Activated T-helper 1 cell treated with anti-CD3 and anti-CD28 coated beads, Interleukin-12 subunit alpha, Interleukin-12 subunit beta, Interleukin-2, Interleukin-4 antibody, amounts not matched to agents 30 ng/mL and 10 ng/mL and 1 ng/mL, durations not matched to agents 14 hours and 24 hours and 36 hours (primary cell): ENCODE measurements at regions not wholly inside any gene's neighbourhood (a gene's known extent, or its start where the extent isn't known, plus 50 kb on each side); places are given as distances from the start of the nearest gene placed in this dataset.

Source experiments
- DNase-seq: peaks from one replicate; pipeline ENCODE4 v3.0.0; 2021; ENCODE audit warnings: low spot score
- H3K27ac Mint-ChIP-seq: one replicate; pipeline ENCODE4 v1.8.0; 2021; ENCODE audit warnings: mild to moderate bottlenecking, mixed read lengths
- H3K27me3 Mint-ChIP-seq: one replicate; pipeline ENCODE4 v1.8.0; 2022; ENCODE audit warnings: mild to moderate bottlenecking, moderate library complexity, mixed read lengths; ENCODE audit not compliant: insufficient read depth
- H3K36me3 Mint-ChIP-seq: one replicate; pipeline ENCODE4 v1.8.0; 2021; ENCODE audit warnings: low read depth, mixed read lengths
- H3K4me1 Mint-ChIP-seq: one replicate; pipeline ENCODE4 v1.8.0; 2021; ENCODE audit warnings: low read depth, mixed read lengths
- H3K4me3 Mint-ChIP-seq: one replicate; pipeline ENCODE4 v1.8.0; 2021; ENCODE audit warnings: mild to moderate bottlenecking, moderate library complexity, mixed read lengths
- H3K9me3 Mint-ChIP-seq: one replicate; pipeline ENCODE4 v1.8.0; 2021; ENCODE audit warnings: mixed read lengths
- intact Hi-C: fragments of 100-400 bp; cut with micrococcal nuclease; formaldehyde crosslinking; loops from one replicate; pipeline ENCODE4 v1.15.1; 2024

DNA sequence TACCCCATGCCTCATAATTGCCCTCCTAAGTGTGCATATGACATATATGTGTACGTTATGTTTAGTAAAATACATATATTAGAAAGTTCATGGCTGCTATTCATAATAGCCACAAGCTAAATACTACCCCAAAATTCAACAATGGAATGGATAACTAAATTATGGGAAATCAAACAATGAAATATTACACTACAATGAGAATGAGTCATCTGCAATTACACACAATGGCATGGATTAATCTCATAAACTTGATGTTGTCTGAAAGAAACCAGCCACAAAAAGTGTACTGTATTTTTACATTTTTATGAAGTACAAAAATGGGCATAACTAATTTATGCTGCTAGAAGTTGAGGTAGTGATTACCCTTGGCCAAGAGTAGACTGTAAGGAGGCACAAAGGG is 477.0 kb downstream of the HAO1 start:
- Mint-ChIP-seq H3K4me1 (no peaks in the 10 kb centered on the region), H3K27ac (no peak overlapping the region), H3K27me3 (no peaks in the 10 kb centered on the region), H3K4me3 (no peak overlapping the region), H3K36me3 (no peaks in the 10 kb centered on the region), H3K9me3 (no peaks in the 10 kb centered on the region)
- no peak for DNase-seq
- intact Hi-C loops: no loop called here

- no peaks in the 10 kb centered on the region for H3K4me1 Mint-ChIP-seq
- H3K4me3 Mint-ChIP-seq: no peak overlapping the region
- H3K36me3 Mint-ChIP-seq: no peaks in the 10 kb centered on the region
- H3K27me3 Mint-ChIP-seq: no peaks in the 10 kb centered on the region
- intact Hi-C loops: no loop called here
- no peak overlapping the region for H3K27ac Mint-ChIP-seq
- no peaks in the 10 kb centered on the region for H3K9me3 Mint-ChIP-seq
- DNase-seq: no peak
Observed at GRCh38 chr20:7470912-7471311, 469.3 kb downstream of the HAO1 start.

GRCh38 chr20:7490288-7490687 is 450.0 kb downstream of the HAO1 start:
- intact Hi-C loops: no loop called here
- H3K4me3 Mint-ChIP-seq: no peak overlapping the region
- H3K27me3 Mint-ChIP-seq: no peaks in the 10 kb centered on the region
- H3K27ac Mint-ChIP-seq: no peak overlapping the region
- no peaks in the 10 kb centered on the region for H3K36me3 Mint-ChIP-seq
- no peaks in the 10 kb centered on the region for H3K4me1 Mint-ChIP-seq
- no peak for DNase-seq
- peaks cover 9% of the 10 kb centered on the region for H3K9me3 Mint-ChIP-seq

DNA sequence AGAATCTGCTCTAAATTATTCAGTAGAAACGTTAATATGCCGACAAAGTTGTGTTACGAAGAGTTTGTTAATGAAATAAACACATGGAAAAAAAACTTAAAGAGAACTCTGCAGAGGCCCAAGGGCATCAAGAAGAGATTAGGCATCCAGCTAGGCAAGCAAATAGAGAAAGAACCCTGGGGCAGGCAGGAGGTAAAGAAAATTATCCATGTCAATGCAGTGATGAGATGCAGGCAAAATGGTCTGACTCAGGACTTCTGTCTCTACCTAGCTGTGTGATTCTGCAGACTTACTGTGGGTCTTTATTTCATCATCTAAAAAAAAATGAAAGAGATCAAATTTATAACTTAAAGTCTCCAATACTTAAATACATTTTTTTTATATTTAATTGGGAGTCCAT is 448.0 kb downstream of the HAO1 start:
- Mint-ChIP-seq H3K9me3 (peaks cover 9% of the 10 kb centered on the region), H3K27me3 (no peaks in the 10 kb centered on the region), H3K27ac (no peak overlapping the region), H3K36me3 (no peaks in the 10 kb centered on the region), H3K4me3 (no peak overlapping the region), H3K4me1 (no peaks in the 10 kb centered on the region)
- intact Hi-C loops: no loop called here
- no peak for DNase-seq

- peaks cover 9% of the 10 kb centered on the region for H3K9me3 Mint-ChIP-seq
- intact Hi-C loops: no loop called here
- H3K4me1 Mint-ChIP-seq: no peaks in the 10 kb centered on the region
- no peaks in the 10 kb centered on the region for H3K36me3 Mint-ChIP-seq
- no peak for DNase-seq
- H3K27ac Mint-ChIP-seq: no peak overlapping the region
- H3K27me3 Mint-ChIP-seq: no peaks in the 10 kb centered on the region
- H3K4me3 Mint-ChIP-seq: no peak overlapping the region
Observed at GRCh38 chr20:7493311-7493710, 446.9 kb downstream of the HAO1 start.

DNA sequence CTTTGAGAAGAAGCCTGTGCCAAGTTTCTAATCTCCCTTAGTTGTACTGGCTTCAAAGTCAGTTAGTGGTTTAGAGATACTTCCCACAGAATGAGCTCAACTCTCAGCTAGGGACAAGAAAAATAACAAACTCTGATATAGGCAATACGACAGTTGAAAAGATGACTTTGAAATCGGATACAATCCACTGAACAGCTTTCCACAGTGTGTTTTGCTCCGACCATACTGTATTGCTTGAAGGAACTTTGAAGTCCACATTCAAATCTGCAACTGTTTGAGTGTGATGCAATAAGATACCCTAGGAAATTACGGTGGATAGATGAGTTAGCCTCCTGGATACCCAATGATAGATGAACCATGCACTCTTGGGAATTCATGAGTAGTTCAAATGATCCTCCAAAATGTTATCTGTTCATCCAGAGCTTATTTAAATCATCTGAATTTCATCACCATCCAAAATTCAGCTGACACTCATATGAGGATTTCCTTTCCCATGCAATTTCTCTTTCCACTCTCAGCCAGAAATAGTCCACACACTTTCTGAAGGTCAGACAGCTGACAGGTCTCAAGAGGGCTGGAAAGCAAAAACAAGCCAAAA is 443.8 kb downstream of the HAO1 start:
- Mint-ChIP-seq H3K27me3 (no peaks in the 10 kb centered on the region), H3K9me3 (peaks cover 5% of the 10 kb centered on the region), H3K4me1 (no peaks in the 10 kb centered on the region), H3K27ac (no peak overlapping the region), H3K36me3 (no peaks in the 10 kb centered on the region), H3K4me3 (no peak overlapping the region)
- no peak for DNase-seq
- intact Hi-C loops: no loop called here

- no peak for DNase-seq
- intact Hi-C loops: no loop called here
- no peaks in the 10 kb centered on the region for H3K27me3 Mint-ChIP-seq
- H3K27ac Mint-ChIP-seq: no peak overlapping the region
- peaks cover 5% of the 10 kb centered on the region for H3K9me3 Mint-ChIP-seq
- H3K4me1 Mint-ChIP-seq: no peaks in the 10 kb centered on the region
- H3K4me3 Mint-ChIP-seq: no peak overlapping the region
- H3K36me3 Mint-ChIP-seq: no peaks in the 10 kb centered on the region
Observed at GRCh38 chr20:7497985-7498384, 442.3 kb downstream of the HAO1 start.

DNA sequence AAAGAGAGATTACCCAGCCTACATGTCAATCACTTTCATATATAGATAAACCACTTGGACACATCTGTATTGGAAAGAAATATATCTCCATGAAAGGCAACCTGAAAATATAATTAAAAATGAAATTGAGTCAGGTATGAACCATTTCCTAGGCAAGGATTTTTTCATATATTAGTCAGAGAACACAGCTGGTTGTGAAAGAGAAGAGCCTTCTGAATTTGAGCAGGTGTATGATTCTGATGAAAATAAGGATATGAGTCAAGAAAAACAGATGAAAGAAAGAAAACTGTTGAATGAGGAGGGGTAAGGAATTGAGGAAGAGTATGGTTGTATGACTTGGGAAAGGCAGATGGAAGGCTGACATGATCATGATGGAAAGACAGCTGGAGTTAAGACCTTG is 441.1 kb downstream of the HAO1 start:
- H3K4me1 Mint-ChIP-seq: no peaks in the 10 kb centered on the region
- DNase-seq: no peak
- peaks cover 5% of the 10 kb centered on the region for H3K9me3 Mint-ChIP-seq
- no peak overlapping the region for H3K4me3 Mint-ChIP-seq
- H3K36me3 Mint-ChIP-seq: no peaks in the 10 kb centered on the region
- H3K27ac Mint-ChIP-seq: no peak overlapping the region
- no peaks in the 10 kb centered on the region for H3K27me3 Mint-ChIP-seq
- intact Hi-C loops: no loop called here

DNA sequence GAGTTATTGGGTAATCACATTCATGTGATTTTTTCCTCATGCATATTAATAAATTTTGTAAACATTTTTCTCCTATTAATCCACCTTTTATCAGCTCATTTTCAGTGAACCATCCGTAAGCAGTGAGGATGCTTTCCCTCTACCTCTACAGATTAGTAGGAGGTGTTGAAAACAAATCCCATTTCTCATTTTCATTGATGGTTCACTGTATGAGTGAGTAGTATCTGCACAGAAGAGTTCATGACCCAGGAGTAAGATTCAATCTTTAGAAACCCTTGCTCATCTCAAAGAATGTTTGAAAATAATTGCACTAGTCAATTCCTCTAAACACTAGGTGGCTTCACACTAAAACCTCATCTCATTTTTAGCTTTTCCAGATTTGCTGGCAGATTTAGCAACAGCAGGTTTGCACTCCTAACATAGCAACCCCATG is 440.0 kb downstream of the HAO1 start:
- H3K27me3 Mint-ChIP-seq: no peaks in the 10 kb centered on the region
- no peak overlapping the region for H3K27ac Mint-ChIP-seq
- intact Hi-C loops: no loop called here
- H3K9me3 Mint-ChIP-seq: no peaks in the 10 kb centered on the region
- no peaks in the 10 kb centered on the region for H3K4me1 Mint-ChIP-seq
- DNase-seq: no peak
- H3K4me3 Mint-ChIP-seq: no peak overlapping the region
- H3K36me3 Mint-ChIP-seq: no peaks in the 10 kb centered on the region

DNA sequence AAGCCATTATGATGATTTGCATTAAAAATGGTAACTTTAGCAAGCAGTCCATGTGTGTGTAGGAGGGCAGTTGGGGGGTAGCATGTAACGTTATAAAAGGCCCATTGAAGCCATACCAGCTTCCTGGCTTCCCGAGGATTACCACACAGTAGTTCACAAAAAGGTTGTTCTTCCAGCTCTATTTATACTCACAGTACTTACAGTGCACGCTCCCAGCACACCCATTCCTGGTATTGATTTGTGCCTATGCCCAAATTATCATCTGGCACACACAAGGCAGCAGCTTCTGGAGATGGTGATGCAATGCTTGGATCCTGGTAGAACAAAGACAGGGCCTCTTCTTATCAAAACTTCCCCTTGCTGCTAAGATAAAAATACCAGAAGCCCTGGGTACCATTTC is 436.8 kb downstream of the HAO1 start:
- Mint-ChIP-seq H3K9me3 (no peaks in the 10 kb centered on the region), H3K27me3 (no peaks in the 10 kb centered on the region), H3K27ac (no peak overlapping the region), H3K4me1 (no peaks in the 10 kb centered on the region), H3K4me3 (no peak overlapping the region), H3K36me3 (no peaks in the 10 kb centered on the region)
- no peak for DNase-seq
- intact Hi-C loops: no loop called here

DNA sequence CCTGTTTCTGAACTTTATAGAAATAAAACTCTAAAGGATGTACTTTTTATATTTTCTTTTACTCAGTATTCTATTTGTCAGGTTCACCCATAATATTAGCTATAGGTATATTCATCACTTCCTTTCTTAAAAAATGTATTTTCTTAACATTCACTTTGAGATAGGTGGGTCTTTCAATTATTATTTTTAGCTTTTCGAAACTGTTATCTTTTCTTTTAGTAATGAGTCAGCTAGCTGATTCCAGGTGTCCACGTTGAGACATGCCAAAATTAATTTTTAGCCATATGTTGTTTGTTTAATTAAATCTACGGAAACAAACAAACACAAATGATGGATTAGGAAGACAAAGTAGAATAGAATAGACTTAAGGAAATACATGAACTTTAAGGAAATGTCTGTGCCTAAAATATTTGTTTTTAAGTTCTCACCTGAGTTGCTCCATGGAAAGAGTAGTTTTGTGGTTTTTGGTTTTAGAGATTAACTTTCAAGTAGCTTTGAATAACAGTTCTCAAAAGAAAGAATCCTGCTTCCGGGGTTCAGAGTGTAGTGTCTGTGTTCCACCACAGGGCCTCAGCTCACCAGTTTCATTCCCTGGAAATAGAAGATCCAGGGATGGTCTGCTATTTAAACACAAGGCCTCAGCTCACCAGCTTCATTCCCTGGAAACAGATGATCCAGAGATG is 435.0 kb downstream of the HAO1 start:
- no peaks in the 10 kb centered on the region for H3K36me3 Mint-ChIP-seq
- H3K27me3 Mint-ChIP-seq: no peaks in the 10 kb centered on the region
- H3K27ac Mint-ChIP-seq: no peak overlapping the region
- no peaks in the 10 kb centered on the region for H3K9me3 Mint-ChIP-seq
- no peaks in the 10 kb centered on the region for H3K4me1 Mint-ChIP-seq
- no peak for DNase-seq
- H3K4me3 Mint-ChIP-seq: no peak overlapping the region
- intact Hi-C loops: no loop called here

GRCh38 chr20:7505835-7506221 is 434.4 kb downstream of the HAO1 start:
- no peaks in the 10 kb centered on the region for H3K27me3 Mint-ChIP-seq
- no peaks in the 10 kb centered on the region for H3K4me1 Mint-ChIP-seq
- H3K36me3 Mint-ChIP-seq: no peaks in the 10 kb centered on the region
- H3K9me3 Mint-ChIP-seq: no peaks in the 10 kb centered on the region
- intact Hi-C loops: no loop called here
- DNase-seq: no peak
- no peak overlapping the region for H3K27ac Mint-ChIP-seq
- no peak overlapping the region for H3K4me3 Mint-ChIP-seq

DNA sequence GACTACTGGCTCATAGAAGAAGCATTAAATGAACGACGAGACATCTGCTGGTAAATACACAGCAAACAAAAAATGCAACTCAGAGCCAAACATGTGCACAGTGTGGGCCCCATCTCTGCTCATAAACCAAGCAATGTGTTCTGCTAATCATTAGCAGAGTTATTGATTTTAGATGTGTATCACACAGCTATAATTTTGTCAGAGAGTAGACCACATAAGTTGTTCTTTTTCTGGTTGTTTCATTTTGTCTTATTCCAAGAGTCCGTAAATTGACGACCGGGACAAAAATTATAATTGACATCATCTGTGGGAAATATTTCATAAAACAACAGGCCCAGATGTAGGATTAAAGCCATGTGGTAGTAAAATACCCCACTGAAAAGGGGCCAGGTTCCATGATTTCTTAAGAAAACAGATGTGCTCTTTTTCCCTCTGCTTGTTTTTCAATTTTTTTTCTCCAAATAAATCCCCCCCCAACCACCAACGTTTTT is 423.6 kb downstream of the HAO1 start:
- Mint-ChIP-seq H3K27ac (no peak overlapping the region), H3K9me3 (peaks cover 3% of the 10 kb centered on the region), H3K4me3 (no peak overlapping the region), H3K27me3 (no peaks in the 10 kb centered on the region), H3K4me1 (no peaks in the 10 kb centered on the region), H3K36me3 (no peaks in the 10 kb centered on the region)
- intact Hi-C loops: no loop called here
- no peak for DNase-seq

DNA sequence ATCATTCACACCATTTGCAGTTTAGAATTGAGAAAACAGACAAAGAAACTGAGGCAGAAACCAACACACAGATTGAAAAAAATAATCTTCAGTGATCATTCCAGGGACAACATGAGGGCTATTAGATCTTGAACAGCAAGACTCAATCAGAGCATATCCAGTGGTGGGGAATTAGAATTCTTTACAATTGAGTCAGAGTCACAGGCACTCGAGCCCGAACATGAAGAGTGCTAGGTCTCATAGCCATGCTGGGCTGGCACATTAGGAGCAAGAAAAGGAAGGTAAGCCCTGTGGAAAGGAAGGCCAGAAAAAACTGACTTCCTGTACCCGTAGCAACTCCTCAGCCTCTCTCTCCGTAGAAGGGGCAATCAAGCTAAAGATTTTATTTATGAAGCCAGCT is 419.9 kb downstream of the HAO1 start:
- intact Hi-C loops: no loop called here

More for the DNA sequence above, 419.9 kb downstream of the HAO1 start:
- Mint-ChIP-seq H3K4me1 (no peaks in the 10 kb centered on the region), H3K27me3 (no peaks in the 10 kb centered on the region), H3K27ac (no peak overlapping the region), H3K4me3 (no peak overlapping the region), H3K36me3 (no peaks in the 10 kb centered on the region), H3K9me3 (peaks cover 3% of the 10 kb centered on the region)
- DNase-seq: no peak
